Ascending aorta (tissue), 2 donors: ENCODE measurements at regions not wholly inside any gene's neighbourhood (a gene's known extent, or its start where the extent isn't known, plus 50 kb on each side); places are given as distances from the start of the nearest gene placed in this dataset.

Experiments used
- DNase-seq, 2 donors: peaks; one replicate each; pipeline ENCODE4 v3.0.0-alpha.2; 2019; ENCODE audit warnings: low spot score in 2 of 2
- H3K27ac ChIP-seq, 2 donors: fragments of 200-600 bp; sonication (generic); one replicate each; pipeline ENCODE4 v1.5.1; 2016 to 2017; ENCODE audit warnings: mild to moderate bottlenecking in 1 of 2
- H3K27me3 ChIP-seq: fragments of 200-600 bp; sonication (generic); one replicate; pipeline ENCODE4 v1.5.1; 2017
- H3K36me3 ChIP-seq, 2 donors: fragments of 200-600 bp; sonication (generic); one replicate each; pipeline ENCODE4 v1.5.1; 2016
- H3K4me1 ChIP-seq, 2 donors: fragments of 200-600 bp; sonication (generic); one replicate each; pipeline ENCODE4 v1.5.1; 2016 to 2017; ENCODE audit warnings: mild to moderate bottlenecking in 1 of 2
- H3K4me3 ChIP-seq, 2 donors: fragments of 200-600 bp; sonication (generic); one replicate each; pipeline ENCODE4 v1.5.1; 2016 to 2017; ENCODE audit warnings: mild to moderate bottlenecking in 1 of 2
- H3K9me3 ChIP-seq, 2 donors: fragments of 200-600 bp; sonication (generic); one replicate each; pipeline ENCODE4 v1.5.1; 2016
- CTCF ChIP-seq, 3 experiments: fragments of 200-600 bp in 2 of 3; fragments of 450-650 bp in 1 of 3; sonication (generic) in 2 of 3; IDR thresholded peaks; one replicate each; pipeline ENCODE4 v1.5.1; 2016 to 2019; ENCODE audit warnings: antibody characterized with exemption in 3 of 3, mild to moderate bottlenecking in 1 of 3, moderate library complexity in 1 of 3
- intact Hi-C: fragments of 100-400 bp; cut with DNase I; formaldehyde crosslinking; loops from one replicate; pipeline ENCODE4 v1.15.1; 2023

GRCh38 chr12:46661110-46661845 is 164.5 kb downstream of the SLC38A4 start:
- no peaks in the 10 kb centered on the region for H3K27me3 ChIP-seq
- H3K4me3 ChIP-seq, result peak overlapping the region in 1 of 2 donors; percentile 4
- H3K9me3 ChIP-seq, result no peaks in the 10 kb centered on the region
- intact Hi-C loops, result loop anchor here (2.0 to 5.0 kb wide), 6 partner anchors 104 to 669 kb away; partner anchors contain the start of genes SCAF11, SLC38A1 and SLC38A2
- peak overlapping the region; percentile 72 to 80 for H3K27ac ChIP-seq
- no peaks in the 10 kb centered on the region for H3K36me3 ChIP-seq
- peaks cover 6 to 35% of the 10 kb centered on the region in 2 donors for H3K4me1 ChIP-seq
- DNase-seq, result no peak
- TF ChIP-seq CTCF (IDR thresholded peaks at IDR 0.05), result peak; percentile 73 to 88 (median 78)

- intact Hi-C loops, result loop anchor here (2.0 to 5.0 kb wide), 6 partner anchors 103 to 668 kb away; partner anchors contain the start of genes SCAF11, SLC38A1 and SLC38A2
- Histone ChIP-seq H3K27ac (peak overlapping the region; percentile 72 to 80), H3K27me3 (no peaks in the 10 kb centered on the region), H3K9me3 (no peaks in the 10 kb centered on the region), H3K4me1 (peaks cover 6 to 35% of the 10 kb centered on the region in 2 donors), H3K4me3 (peak overlapping the region in 1 of 2 donors; percentile 4), H3K36me3 (no peaks in the 10 kb centered on the region)
- DNase-seq, result no peak
- TF ChIP-seq CTCF (IDR thresholded peaks at IDR 0.05), result no peak
Observed at GRCh38 chr12:46660719-46661109, 165.1 kb downstream of the SLC38A4 start.

GRCh38 chr12:46660276-46660675 is 165.5 kb downstream of the SLC38A4 start:
- H3K27me3 ChIP-seq, result no peaks in the 10 kb centered on the region
- DNase-seq, result no peak
- H3K4me1 ChIP-seq, result peaks cover 6 to 35% of the 10 kb centered on the region in 2 donors
- H3K27ac ChIP-seq, result peak overlapping the region; percentile 72 to 80
- no peaks in the 10 kb centered on the region for H3K9me3 ChIP-seq
- no peaks in the 10 kb centered on the region for H3K36me3 ChIP-seq
- no peak for TF ChIP-seq CTCF (IDR thresholded peaks at IDR 0.05)
- intact Hi-C loops, result loop anchor here (2.0 to 5.0 kb wide), 6 partner anchors 103 to 668 kb away; partner anchors contain the start of genes SCAF11, SLC38A1 and SLC38A2
- H3K4me3 ChIP-seq, result peak overlapping the region in 1 of 2 donors; percentile 42

GRCh38 chr12:46659824-46660223 is 166.0 kb downstream of the SLC38A4 start:
- Histone ChIP-seq H3K27ac (peak overlapping the region; percentile 72 to 80), H3K9me3 (no peaks in the 10 kb centered on the region), H3K4me1 (peaks cover 6 to 35% of the 10 kb centered on the region in 2 donors), H3K4me3 (peak overlapping the region in 1 of 2 donors; percentile 42), H3K27me3 (no peaks in the 10 kb centered on the region), H3K36me3 (no peaks in the 10 kb centered on the region)
- intact Hi-C loops, result loop anchor here (2.0 to 5.0 kb wide), 8 partner anchors 103 to 668 kb away; partner anchors contain the start of genes SCAF11, SLC38A1 and SLC38A2
- no peak for DNase-seq
- no peak for TF ChIP-seq CTCF (IDR thresholded peaks at IDR 0.05)

- no peaks in the 10 kb centered on the region for H3K27me3 ChIP-seq
- peak overlapping the region; percentile 72 to 80 for H3K27ac ChIP-seq
- H3K4me1 ChIP-seq, result peaks cover 6 to 35% of the 10 kb centered on the region in 2 donors
- DNase-seq, result no peak
- TF ChIP-seq CTCF (IDR thresholded peaks at IDR 0.05), result no peak
- peak overlapping the region in 1 of 2 donors; percentile 42 for H3K4me3 ChIP-seq
- H3K36me3 ChIP-seq, result no peaks in the 10 kb centered on the region
- intact Hi-C loops, result loop anchor here (5.0 kb wide), 2 partner anchors 187 to 502 kb away; no protein-coding TSS in a partner anchor
- H3K9me3 ChIP-seq, result no peaks in the 10 kb centered on the region
Observed at GRCh38 chr12:46659032-46659650, 166.7 kb downstream of the SLC38A4 start.
